OCI-LY7 (cell line): ENCODE measurements at regions not wholly inside any gene's neighbourhood (a gene's known extent, or its start where the extent isn't known, plus 50 kb on each side); places are given as distances from the start of the nearest gene placed in this dataset.

Experiments
- EZH2phosphoT487 ChIP-seq: fragments of 200-600 bp; sonication (generic); IDR thresholded peaks from 2 replicates; pipeline ENCODE4 v1.6.1; 2018; ENCODE audit warnings: low read depth, borderline replicate concordance, mild to moderate bottlenecking, mixed run types, antibody characterized with exemption, low read length, moderate library complexity, mixed read lengths
- TF ChIP-seq, protein P1 (sequence below): fragments of 200-600 bp; sonication (generic); conservative IDR thresholded peaks from 2 replicates; pipeline ENCODE4 v1.5.1; 2014; ENCODE audit warnings: mild to moderate bottlenecking, antibody characterized with exemption, low read length, moderate library complexity, mixed read lengths

DNA sequence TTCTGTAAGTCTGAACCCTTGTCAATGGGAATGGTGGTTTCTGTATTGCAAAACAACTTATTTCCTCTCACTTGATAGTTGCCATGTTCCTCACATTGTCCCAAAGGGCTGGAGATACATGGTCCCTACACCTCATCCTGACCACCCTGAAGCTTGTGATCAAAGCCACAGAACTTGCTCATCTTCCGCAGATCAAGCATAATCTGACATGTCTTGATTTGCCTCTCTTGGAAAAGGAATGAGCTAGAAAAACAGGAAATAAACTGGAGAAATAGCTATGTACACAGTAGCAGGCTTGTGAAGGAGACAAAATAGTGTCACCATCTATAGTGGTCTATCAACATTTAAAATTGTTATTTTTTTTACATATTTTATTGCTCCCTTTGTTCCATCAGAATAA, 871.9 kb upstream of the C9orf72 start:
- TF ChIP-seq, protein P1, sequence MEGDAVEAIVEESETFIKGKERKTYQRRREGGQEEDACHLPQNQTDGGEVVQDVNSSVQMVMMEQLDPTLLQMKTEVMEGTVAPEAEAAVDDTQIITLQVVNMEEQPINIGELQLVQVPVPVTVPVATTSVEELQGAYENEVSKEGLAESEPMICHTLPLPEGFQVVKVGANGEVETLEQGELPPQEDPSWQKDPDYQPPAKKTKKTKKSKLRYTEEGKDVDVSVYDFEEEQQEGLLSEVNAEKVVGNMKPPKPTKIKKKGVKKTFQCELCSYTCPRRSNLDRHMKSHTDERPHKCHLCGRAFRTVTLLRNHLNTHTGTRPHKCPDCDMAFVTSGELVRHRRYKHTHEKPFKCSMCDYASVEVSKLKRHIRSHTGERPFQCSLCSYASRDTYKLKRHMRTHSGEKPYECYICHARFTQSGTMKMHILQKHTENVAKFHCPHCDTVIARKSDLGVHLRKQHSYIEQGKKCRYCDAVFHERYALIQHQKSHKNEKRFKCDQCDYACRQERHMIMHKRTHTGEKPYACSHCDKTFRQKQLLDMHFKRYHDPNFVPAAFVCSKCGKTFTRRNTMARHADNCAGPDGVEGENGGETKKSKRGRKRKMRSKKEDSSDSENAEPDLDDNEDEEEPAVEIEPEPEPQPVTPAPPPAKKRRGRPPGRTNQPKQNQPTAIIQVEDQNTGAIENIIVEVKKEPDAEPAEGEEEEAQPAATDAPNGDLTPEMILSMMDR = no peak
- no peak for TF ChIP-seq EZH2phosphoT487
